ENCODE measurements at regions not wholly inside any gene's neighbourhood (a gene's known extent, or its start where the extent isn't known, plus 50 kb on each side); places are given as distances from the start of the nearest gene placed in this dataset.

- no peak for TF ChIP-seq CTCF (IDR thresholded peaks at IDR 0.05)
- TF ChIP-seq POLR2AphosphoS5 (IDR thresholded peaks at IDR 0.05; ENCODE audit: insufficient read depth in 1 of 2, low read depth in 1 of 2): no peak
- no peak for TF ChIP-seq POLR2A (IDR thresholded peaks at IDR 0.05)
Measured at GRCh38 chr4:132334081-132334480, 815.0 kb upstream of the PCDH10 start.
